IMR-90 (cell line): ENCODE measurements at regions not wholly inside any gene's neighbourhood (a gene's known extent, or its start where the extent isn't known, plus 50 kb on each side); places are given as distances from the start of the nearest gene placed in this dataset.

ENCODE experiments used
- ATAC-seq: fragments of 200-7000 bp; cut with Tn5 transposase; 2 replicates; pipeline ENCODE4 v1.9.1; 2020; ENCODE audit warnings: low read depth, mild to moderate bottlenecking, moderate library complexity
- BruUV-seq: library from RNA; stranded (reverse); fragments of 400-500 nt; replicated peaks from 2 replicates; lab custom pipeline; 2021; lab: Mats Ljungman, UMichigan
- CTCF ChIA-PET: fragments of 300-600 bp; formaldehyde crosslinking; extraction: SDS; loops from one replicate; lab custom pipeline; 2021; ENCODE audit warnings: antibody characterized with exemption; lab: Yijun Ruan, JAX
- POLR2A ChIA-PET: fragments of 300-600 bp; sonication (Branson Sonifier 250); formaldehyde crosslinking; loops from one replicate; lab custom pipeline; 2022; ENCODE audit warnings: antibody characterized with exemption; ENCODE audit not compliant: unreplicated experiment; lab: Charles Lee
- DNase-seq: peaks from one replicate; pipeline ENCODE4 v3.0.0; 2013
- H2AFZ ChIP-seq: replicated peaks from 2 replicates; pipeline ENCODE3; 2013; ENCODE audit warnings: low read length, mild to moderate bottlenecking; ENCODE audit not compliant: poor library complexity
- H2AK5ac ChIP-seq: 2 replicates; pipeline ENCODE4 v1.6.1; 2013; ENCODE audit warnings: low read depth, low read length, inconsistent platforms
- H2AK9ac ChIP-seq: replicated peaks from 2 replicates; pipeline ENCODE3; 2013; ENCODE audit warnings: mild to moderate bottlenecking, low read depth, low read length, moderate library complexity; ENCODE audit not compliant: poor library complexity
- H2BK120ac ChIP-seq: 2 replicates; pipeline ENCODE4 v1.6.1; 2013; ENCODE audit warnings: low read depth, low read length, inconsistent platforms
- H2BK15ac ChIP-seq: 3 replicates; pipeline ENCODE4 v1.6.1; 2013; ENCODE audit warnings: low read depth, low read length, inconsistent platforms
- H2BK20ac ChIP-seq: 2 replicates; pipeline ENCODE4 v1.6.1; 2013; ENCODE audit warnings: low read depth, mild to moderate bottlenecking, inconsistent platforms, low read length, moderate library complexity
- H2BK5ac ChIP-seq: 2 replicates; pipeline ENCODE4 v1.6.1; 2013; ENCODE audit warnings: mild to moderate bottlenecking, low read depth, low read length, inconsistent platforms; ENCODE audit not compliant: poor library complexity, severe bottlenecking
- H3K14ac ChIP-seq: replicated peaks from 2 replicates; pipeline ENCODE4 v1.6.1; 2013; ENCODE audit warnings: low read depth, low read length, inconsistent platforms
- H3K18ac ChIP-seq: 2 replicates; pipeline ENCODE4 v1.6.1; 2013; ENCODE audit warnings: low read depth, low read length, control low read depth
- H3K23ac ChIP-seq: 2 replicates; pipeline ENCODE4 v1.6.1; 2013; ENCODE audit warnings: low read depth, low read length, inconsistent platforms
- H3K27ac ChIP-seq: 2 replicates; pipeline ENCODE4 v1.5.1; 2013; ENCODE audit warnings: mild to moderate bottlenecking, control low read depth, low read length; ENCODE audit not compliant: insufficient read depth
- H3K27me3 ChIP-seq: 2 replicates; pipeline ENCODE4 v1.6.1; 2013; ENCODE audit warnings: low read length; ENCODE audit not compliant: control insufficient read depth, insufficient read depth
- H3K36me3 ChIP-seq: 2 replicates; pipeline ENCODE4 v1.6.1; 2013; ENCODE audit warnings: low read length, mixed read lengths; ENCODE audit not compliant: control insufficient read depth, insufficient read depth
- H3K4ac ChIP-seq: 2 replicates; pipeline ENCODE4 v1.6.1; 2013; ENCODE audit warnings: low read depth, low read length, inconsistent platforms
- H3K4me1 ChIP-seq: 2 replicates; pipeline ENCODE4 v1.6.1; 2013; ENCODE audit warnings: low read length, mixed read lengths; ENCODE audit not compliant: control insufficient read depth, insufficient read depth
- H3K4me2 ChIP-seq: 2 replicates; pipeline ENCODE4 v1.6.1; 2013; ENCODE audit warnings: low read depth, mild to moderate bottlenecking, control low read depth, low read length, moderate library complexity
- H3K4me3 ChIP-seq: 2 replicates; pipeline ENCODE4 v1.5.1; 2013; ENCODE audit warnings: low read depth, mild to moderate bottlenecking, control low read depth, low read length, moderate library complexity; ENCODE audit not compliant: insufficient read depth
- H3K56ac ChIP-seq: 2 replicates; pipeline ENCODE4 v1.6.1; 2013; ENCODE audit warnings: low read length, inconsistent platforms; ENCODE audit not compliant: insufficient read depth; ENCODE audit errors: extremely low read depth
- H3K79me1 ChIP-seq, 2 experiments: 2 replicates each; pipeline ENCODE4 v1.6.1; 2013; ENCODE audit warnings: low read length in 2 of 2, inconsistent platforms in 1 of 2, low read depth in 1 of 2
- H3K9ac ChIP-seq: 2 replicates; pipeline ENCODE4 v1.6.1; 2013; ENCODE audit warnings: low read depth, low read length, control low read depth
- H3K9me1 ChIP-seq: 2 replicates; pipeline ENCODE4 v1.6.1; 2013; ENCODE audit warnings: low read length, inconsistent platforms; ENCODE audit not compliant: insufficient read depth
- H3K9me3 ChIP-seq: 2 replicates; pipeline ENCODE4 v1.6.1; 2013; ENCODE audit warnings: low read length; ENCODE audit not compliant: control insufficient read depth, insufficient read depth
- H4K20me1 ChIP-seq: 2 replicates; pipeline ENCODE4 v1.6.1; 2013; ENCODE audit warnings: low read length, inconsistent platforms; ENCODE audit not compliant: insufficient read depth
- H4K5ac ChIP-seq: 2 replicates; pipeline ENCODE4 v1.6.1; 2013; ENCODE audit warnings: mild to moderate bottlenecking, low read depth, low read length, control low read depth
- H4K8ac ChIP-seq, 2 experiments: 2 replicates each; pipeline ENCODE4 v1.6.1; 2013; ENCODE audit warnings: low read depth in 2 of 2, low read length in 2 of 2, control low read depth in 1 of 2, inconsistent platforms in 1 of 2
- H4K91ac ChIP-seq: 2 replicates; pipeline ENCODE4 v1.6.1; 2013; ENCODE audit warnings: low read depth, low read length, inconsistent platforms; ENCODE audit not compliant: insufficient read depth
- CHD1 ChIP-seq: IDR thresholded peaks from 2 replicates; pipeline ENCODE4 v1.6.1; 2012; ENCODE audit warnings: low read depth, low read length, improper control_type of control experiment
- CTCF ChIP-seq: conservative IDR thresholded peaks from 2 replicates; pipeline ENCODE4 v1.5.1; 2012; ENCODE audit warnings: mild to moderate bottlenecking, low read depth, low read length, improper control_type of control experiment
- FOS ChIP-seq: fragments of 150-350 bp; IDR thresholded peaks from 2 replicates; pipeline ENCODE4 v1.6.1; 2016; ENCODE audit warnings: low read depth, low read length
- MAZ ChIP-seq: IDR thresholded peaks from 2 replicates; pipeline ENCODE4 v1.6.1; 2012; ENCODE audit warnings: low read depth, mild to moderate bottlenecking, low read length, improper control_type of control experiment, moderate library complexity, borderline replicate concordance
- MXI1 ChIP-seq: IDR thresholded peaks from 2 replicates; pipeline ENCODE4 v1.6.1; 2012; ENCODE audit warnings: low read depth, mild to moderate bottlenecking, low read length, moderate library complexity, borderline replicate concordance
- POLR2A ChIP-seq: IDR thresholded peaks from 2 replicates; pipeline ENCODE4 v1.6.1; 2012; ENCODE audit warnings: mild to moderate bottlenecking, low read depth, low read length
- RFX5 ChIP-seq: IDR thresholded peaks from 2 replicates; pipeline ENCODE4 v1.8.0; 2012; ENCODE audit warnings: low read depth, mild to moderate bottlenecking, low read length, moderate library complexity
- USF2 ChIP-seq: fragments of 150-350 bp; IDR thresholded peaks from 2 replicates; pipeline ENCODE4 v1.6.1; 2017; ENCODE audit warnings: mild to moderate bottlenecking, antibody characterized with exemption, low read length, low read depth
- WGBS, 2 experiments: methylation state at CpG; one replicate each; pipeline versions ENCODE4 v1.1.5 to v1.1.7; 2013; ENCODE audit warnings: missing lambda C conversion rate in 2 of 2; ENCODE audit not compliant: insufficient read length in 1 of 2; ENCODE audit errors: extremely low coverage in 2 of 2; 5-methylcytosine and 5-hydroxymethylcytosine counted together
- dilution Hi-C: fragments of 300-500 bp; cut with HindIII; formaldehyde crosslinking; loops from one replicate; pipeline ENCODE4 v1.14.3; 2018; ENCODE audit warnings: low sequenced_read_pairs; ENCODE audit not compliant: unreplicated experiment
- in situ Hi-C: fragments of 300-500 bp; cut with MboI; formaldehyde crosslinking; loops from 3 replicates; pipeline ENCODE4 v1.14.3; 2019; ENCODE audit warnings: low sequenced_read_pairs, inconsistent platforms, mixed read lengths
- intact Hi-C: fragments of 100-400 bp; cut with micrococcal nuclease; formaldehyde crosslinking; loops from 2 replicates; pipeline ENCODE4 v1.10.0; 2022

- ATAC-seq = no peak
- WGBS, 2 experiments = no CpG with 5 or more reads among the region's 8 CpGs
Measured at GRCh38 chr10:128993911-128994538, 473.0 kb upstream of the MGMT start.

More at GRCh38 chr10:128993911-128994538, 473.0 kb upstream of the MGMT start:
- Histone ChIP-seq H3K14ac (no peak overlapping the region), H3K9me3 (peaks cover 17% of the 10 kb centered on the region), H3K79me1 (no peaks in the 10 kb centered on the region), H3K36me3 (no peaks in the 10 kb centered on the region), H2BK20ac (no peak overlapping the region), H4K91ac (no peak overlapping the region), H3K9me1 (no peaks in the 10 kb centered on the region), H2AFZ (no peak overlapping the region), H2BK120ac (no peak overlapping the region), H4K20me1 (no peaks in the 10 kb centered on the region), H3K27ac (no peak overlapping the region), H3K4me3 (no peak overlapping the region), H2BK5ac (no peak overlapping the region), H3K18ac (no peak overlapping the region), H3K27me3 (no peaks in the 10 kb centered on the region), H3K4me1 (no peaks in the 10 kb centered on the region), H2AK9ac (no peak overlapping the region), H4K5ac (no peak overlapping the region), H2AK5ac (no peak overlapping the region), H3K23ac (no peak overlapping the region), H3K4ac (no peak overlapping the region), H3K4me2 (no peak overlapping the region), H3K56ac (no peak overlapping the region), H4K8ac (no peak overlapping the region), H2BK15ac (no peak overlapping the region), H3K9ac (no peak overlapping the region)
- intact Hi-C loops = no loop called here
- no peak for DNase-seq
- in situ Hi-C loops = no loop called here
- no TSS peak for BruUV-seq
- CTCF ChIA-PET = no interaction called here
- no peak for TF ChIP-seq CTCF
- no peak for TF ChIP-seq USF2
- no peak for TF ChIP-seq MAZ
- no peak for TF ChIP-seq RFX5
- no peak for TF ChIP-seq FOS
- TF ChIP-seq CHD1 = no peak
- TF ChIP-seq POLR2A = no peak
- no peak for TF ChIP-seq MXI1
- POLR2A ChIA-PET = no interaction called here
- dilution Hi-C loops = no loop called here
